Cerebellar cortex (tissue), 1 donor: ENCODE measurements at regions not wholly inside any gene's neighbourhood (a gene's known extent, or its start where the extent isn't known, plus 50 kb on each side); places are given as distances from the start of the nearest gene placed in this dataset.

ENCODE experiments used
- DNase-seq: peaks from one replicate; pipeline ENCODE4 v3.0.0-alpha.2; 2015; ENCODE audit warnings: low spot score

- no peak for DNase-seq
Observed at GRCh38 chrX:140848800-140849199, 139.2 kb downstream of the LINC00632 start.

GRCh38 chrX:140860718-140861117 lies 141.7 kb upstream of the SPANXB1 start:
- DNase-seq: no peak

- DNase-seq: no peak
Observed at GRCh38 chrX:140866446-140866845, 135.9 kb upstream of the SPANXB1 start.

- no peak for DNase-seq
Observed at GRCh38 chrX:140912606-140913005, 89.8 kb upstream of the SPANXB1 start.

GRCh38 chrX:140913802-140914501 lies 88.4 kb upstream of the SPANXB1 start:
- no peak for DNase-seq

GRCh38 chrX:140916872-140917271 lies 85.5 kb upstream of the SPANXB1 start:
- no peak for DNase-seq

- no peak for DNase-seq
Observed at GRCh38 chrX:140917354-140918115, 84.9 kb upstream of the SPANXB1 start.

- peak; percentile 15 for DNase-seq
Observed at GRCh38 chrX:140918398-140919038, 83.9 kb upstream of the SPANXB1 start.

GRCh38 chrX:140920416-140920815 lies 82.0 kb upstream of the SPANXB1 start:
- DNase-seq: no peak

- no peak for DNase-seq
Observed at GRCh38 chrX:140923118-140923517, 79.3 kb upstream of the SPANXB1 start.

GRCh38 chrX:140928739-140929138 lies 73.7 kb upstream of the SPANXB1 start:
- DNase-seq: no peak

GRCh38 chrX:140933016-140933415 lies 69.4 kb upstream of the SPANXB1 start:
- DNase-seq: no peak

- no peak for DNase-seq
Observed at GRCh38 chrX:140933874-140934655, 68.3 kb upstream of the SPANXB1 start.

GRCh38 chrX:140943513-140943912 lies 58.9 kb upstream of the SPANXB1 start:
- no peak for DNase-seq

GRCh38 chrX:140944710-140945109 lies 57.7 kb upstream of the SPANXB1 start:
- DNase-seq: no peak

GRCh38 chrX:140948827-140949226 lies 53.6 kb upstream of the SPANXB1 start:
- no peak for DNase-seq

- no peak for DNase-seq
Observed at GRCh38 chrX:140949233-140949632, 53.2 kb upstream of the SPANXB1 start.
